Breast epithelium (tissue), 3 donors: ENCODE measurements at regions not wholly inside any gene's neighbourhood (a gene's known extent, or its start where the extent isn't known, plus 50 kb on each side); places are given as distances from the start of the nearest gene placed in this dataset.

Experiments
- CTCF ChIP-seq, 3 donors: fragments of 450-650 bp; IDR thresholded peaks; one replicate each; pipeline ENCODE4 v1.5.1; 2016 to 2017; ENCODE audit warnings: antibody characterized with exemption in 3 of 3, mild to moderate bottlenecking in 3 of 3, moderate library complexity in 3 of 3
- POLR2A ChIP-seq: fragments of 450-650 bp; IDR thresholded peaks from one replicate; pipeline ENCODE4 v1.6.1; 2016; ENCODE audit warnings: antibody characterized with exemption, mild to moderate bottlenecking, moderate library complexity

GRCh38 chr17:71881041-71881440 lies 239.8 kb upstream of the SOX9 start:
- TF ChIP-seq CTCF (IDR thresholded peaks at IDR 0.05), result no peak
- TF ChIP-seq POLR2A, result no peak
